NCI-H1694 treated with DMSO at 0.1 percent for 48 hours (cell line): ENCODE measurements at regions not wholly inside any gene's neighbourhood (a gene's known extent, or its start where the extent isn't known, plus 50 kb on each side); places are given as distances from the start of the nearest gene placed in this dataset.

Experiments used
- DNase-seq: peaks from one replicate; lab custom pipeline; 2025; lab: John Stamatoyannopoulos, UW

- no peak for DNase-seq
Observed at GRCh38 chr6:90977513-90977912, 390.6 kb upstream of the MAP3K7 start.

- no peak for DNase-seq
Observed at GRCh38 chr6:90976341-90976740, 389.5 kb upstream of the MAP3K7 start.

DNA sequence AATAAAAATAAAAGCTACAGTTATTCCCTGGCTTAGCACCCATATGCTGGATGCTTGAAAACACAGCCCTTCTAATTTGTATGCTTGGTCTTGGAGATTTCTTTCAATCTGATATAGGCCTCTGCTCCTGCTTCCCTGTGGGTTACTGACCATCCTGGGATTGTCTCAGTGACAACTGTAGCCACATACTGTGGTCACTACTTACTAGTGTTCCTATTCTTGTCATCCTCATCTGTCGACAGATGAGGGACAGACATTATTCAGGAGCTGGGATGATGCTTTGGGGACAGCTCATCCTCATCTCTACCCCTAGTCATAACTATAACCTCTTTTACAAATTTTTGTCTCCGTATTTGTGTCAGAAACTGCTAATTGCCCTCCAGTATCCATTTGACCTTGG is 388.9 kb upstream of the MAP3K7 start:
- DNase-seq: no peak

GRCh38 chr6:90973188-90973587 is 386.3 kb upstream of the MAP3K7 start:
- DNase-seq: no peak

- DNase-seq: no peak
Observed at GRCh38 chr6:90970672-90971071, 383.8 kb upstream of the MAP3K7 start.

DNA sequence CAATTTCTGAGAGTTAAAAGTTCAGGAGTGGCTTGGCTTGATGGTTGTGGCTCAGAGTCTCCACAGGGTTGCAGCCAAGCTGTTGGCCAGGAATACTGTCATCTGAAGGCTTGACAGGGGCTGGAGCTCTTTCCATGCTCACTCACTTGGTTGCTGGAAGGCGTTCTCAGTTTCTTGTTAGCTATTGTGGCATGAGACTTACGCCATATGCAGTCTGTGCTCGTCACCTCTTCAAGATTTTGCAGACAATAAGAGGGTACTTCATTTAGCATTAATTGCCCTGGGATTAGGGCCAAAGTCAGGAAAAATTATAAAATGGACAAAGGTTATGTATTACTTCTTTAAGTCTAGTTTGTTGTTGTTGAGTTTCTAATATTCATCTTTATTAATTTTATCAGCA is 380.6 kb upstream of the MAP3K7 start:
- no peak for DNase-seq

DNA sequence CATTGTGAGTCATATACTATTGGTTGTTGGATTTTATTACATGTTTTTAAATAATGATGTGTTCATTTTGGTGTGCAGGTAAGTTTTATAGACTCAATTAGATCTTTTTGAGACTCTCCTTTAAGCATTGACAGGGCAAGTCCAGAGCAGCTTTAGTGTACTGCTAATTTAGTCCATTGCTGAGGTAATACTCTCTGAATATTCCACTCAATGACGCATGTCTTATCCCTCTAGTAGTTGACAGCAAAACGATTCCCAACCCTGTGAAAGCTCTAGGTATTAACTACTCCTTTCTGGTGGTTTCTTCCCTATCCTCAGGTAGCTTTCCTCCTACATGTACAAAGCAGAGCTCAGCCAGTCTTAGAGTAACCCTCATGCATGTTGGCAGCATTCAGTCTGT is 373.5 kb upstream of the MAP3K7 start:
- DNase-seq: no peak

GRCh38 chr6:90955246-90955645 is 368.4 kb upstream of the MAP3K7 start:
- DNase-seq: no peak

DNA sequence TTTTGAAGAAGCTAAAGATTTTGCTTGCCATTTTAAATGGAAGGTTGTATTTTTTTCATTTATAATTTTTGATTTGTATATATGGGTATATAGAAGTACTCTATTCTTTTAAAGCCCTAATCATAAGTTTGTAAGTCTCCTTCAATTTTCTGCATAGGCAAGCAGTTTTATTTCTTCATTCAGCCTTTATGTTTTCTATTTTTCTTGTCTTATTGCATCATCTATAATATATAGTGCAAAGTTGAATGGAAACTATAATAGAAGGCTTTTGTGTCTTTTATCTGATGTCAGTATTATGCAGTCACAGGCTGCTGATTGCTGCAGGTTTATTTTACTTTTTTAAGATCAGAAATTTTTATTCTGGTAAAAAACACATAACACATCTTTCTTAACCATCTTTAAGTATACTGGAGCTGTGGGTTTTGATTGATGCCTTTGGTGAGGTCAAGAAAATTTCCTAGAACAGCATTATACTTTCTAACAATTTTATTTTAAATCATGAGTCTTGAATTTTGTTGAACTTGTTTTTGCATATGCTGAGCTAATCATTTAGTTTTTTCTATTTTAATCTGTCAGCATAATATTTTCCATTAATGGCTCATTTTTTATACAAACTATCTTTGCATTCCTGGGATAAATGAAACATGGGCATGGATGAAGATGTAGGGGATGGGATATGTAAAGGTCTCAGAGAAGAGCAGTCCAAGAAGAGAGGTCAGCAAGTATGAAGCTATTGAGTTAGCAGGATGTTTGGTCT is 366.7 kb upstream of the MAP3K7 start:
- no peak for DNase-seq

DNA sequence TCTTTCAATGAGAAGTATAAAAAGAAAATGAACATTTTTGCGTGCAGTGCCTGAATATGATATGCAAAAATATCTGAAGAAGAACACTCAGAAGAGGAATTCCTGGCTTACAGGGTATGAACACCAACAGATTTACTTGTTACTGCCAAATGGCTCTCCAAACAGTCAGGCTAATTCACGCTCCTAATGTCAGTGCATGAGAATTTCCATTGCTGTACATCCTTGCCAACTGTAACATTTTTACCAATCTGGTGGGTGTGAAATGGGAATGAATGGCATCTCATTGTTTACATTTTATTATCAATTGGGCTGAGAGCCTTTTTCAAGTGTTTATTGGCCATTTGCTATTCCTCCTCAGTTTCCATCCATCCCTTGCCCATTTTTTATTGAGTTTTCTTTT is 365.3 kb upstream of the MAP3K7 start:
- no peak for DNase-seq

DNA sequence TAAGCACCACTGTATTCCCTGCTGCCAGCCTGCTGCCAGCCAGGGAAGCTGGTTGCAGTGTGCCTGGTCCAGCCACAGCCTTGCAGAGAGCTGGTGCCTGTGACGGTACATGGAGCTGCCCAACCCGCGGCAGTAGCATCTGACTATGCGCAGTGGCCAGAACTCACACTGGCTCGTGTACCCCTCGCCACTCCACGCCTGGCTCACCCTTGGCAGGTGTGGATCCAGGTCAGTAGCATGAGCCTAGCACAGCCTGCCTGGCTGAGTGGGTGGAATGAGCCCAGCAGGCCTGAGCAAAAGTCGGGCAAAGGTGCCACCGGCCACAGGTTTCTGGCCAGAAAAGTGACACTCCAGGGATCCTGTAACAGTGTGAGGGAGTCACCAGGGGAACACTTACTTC is 361.7 kb upstream of the MAP3K7 start:
- DNase-seq: no peak

GRCh38 chr6:90947184-90948064 is 360.6 kb upstream of the MAP3K7 start:
- no peak for DNase-seq

GRCh38 chr6:90941885-90942284 is 355.0 kb upstream of the MAP3K7 start:
- no peak for DNase-seq

GRCh38 chr6:90940812-90941481 is 354.1 kb upstream of the MAP3K7 start:
- DNase-seq: peak; percentile 55

DNA sequence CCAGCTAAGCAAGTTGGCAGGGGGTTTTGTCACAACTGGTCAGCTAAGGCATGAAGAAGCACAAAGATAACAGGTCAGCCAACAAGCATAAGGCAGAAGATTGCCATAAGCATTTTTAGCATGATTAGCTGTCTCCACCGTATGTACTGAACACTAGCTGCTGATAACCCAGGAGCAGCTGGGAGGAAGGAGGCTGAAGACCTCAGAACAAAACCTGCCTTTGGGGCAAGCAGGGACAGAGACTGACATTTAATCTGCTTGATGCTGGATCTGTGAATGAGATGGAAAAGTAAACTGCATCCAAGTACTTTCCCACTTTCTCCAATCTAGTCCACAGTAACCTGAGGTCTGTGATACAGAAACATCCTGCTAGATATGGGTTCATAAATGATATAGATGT is 353.0 kb upstream of the MAP3K7 start:
- DNase-seq: no peak

DNA sequence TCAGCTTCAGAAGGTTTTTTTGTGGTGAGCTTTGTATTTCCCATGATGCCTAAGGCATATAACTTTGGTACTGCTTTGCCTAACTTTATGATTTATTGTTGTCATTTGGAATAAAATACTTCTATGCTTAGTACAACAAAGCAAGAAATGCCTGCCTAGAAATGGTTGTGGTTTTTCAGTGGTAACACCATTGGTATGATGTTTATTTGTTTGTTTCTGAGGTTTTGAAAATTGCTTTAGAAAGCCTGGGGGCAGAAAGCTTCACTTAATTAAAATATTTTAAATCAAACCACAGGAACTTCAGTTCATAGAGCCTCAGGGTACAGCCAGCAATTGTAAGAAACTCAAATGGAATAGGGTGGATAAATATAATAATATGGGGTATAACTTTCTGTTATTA is 351.2 kb upstream of the MAP3K7 start:
- DNase-seq: no peak

DNA sequence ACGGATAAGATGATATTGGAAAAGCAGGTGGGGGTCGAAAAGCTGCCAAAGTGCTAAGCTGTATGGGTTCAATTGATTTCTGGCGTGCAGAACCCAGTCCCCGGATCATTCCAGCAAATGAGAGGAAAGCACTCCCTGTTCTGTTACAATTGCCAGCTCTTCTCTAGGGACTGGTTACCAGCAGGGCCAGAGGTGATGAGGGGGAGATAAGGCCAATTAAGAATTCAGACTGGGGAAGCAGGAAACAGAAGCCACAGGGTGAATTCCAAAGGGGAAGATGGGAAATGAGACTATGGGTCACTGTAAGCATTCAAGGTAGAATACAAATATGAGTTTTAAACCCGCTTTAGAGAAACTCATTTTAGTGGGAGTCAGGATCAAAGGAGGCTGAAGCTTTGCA is 349.4 kb upstream of the MAP3K7 start:
- DNase-seq: no peak

DNA sequence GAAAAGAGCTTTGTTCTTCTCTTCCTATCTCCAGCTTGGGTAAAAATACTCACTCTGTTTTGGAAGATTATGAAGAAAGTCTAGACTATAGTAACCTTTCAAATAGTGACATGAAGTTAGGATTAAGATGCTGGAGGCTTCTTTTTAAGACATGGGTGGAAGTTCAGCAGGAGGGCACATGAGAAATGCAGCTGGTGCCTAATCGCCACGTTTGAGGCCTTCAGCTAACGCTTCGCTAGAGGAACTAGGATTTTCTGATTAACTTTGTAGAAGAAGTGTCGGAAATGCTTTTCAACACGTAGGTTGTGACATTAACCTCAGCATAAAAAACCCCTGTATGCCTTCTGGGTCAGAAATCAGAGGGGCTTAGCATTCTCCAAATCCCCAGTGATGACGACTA is 348.1 kb upstream of the MAP3K7 start:
- no peak for DNase-seq

DNA sequence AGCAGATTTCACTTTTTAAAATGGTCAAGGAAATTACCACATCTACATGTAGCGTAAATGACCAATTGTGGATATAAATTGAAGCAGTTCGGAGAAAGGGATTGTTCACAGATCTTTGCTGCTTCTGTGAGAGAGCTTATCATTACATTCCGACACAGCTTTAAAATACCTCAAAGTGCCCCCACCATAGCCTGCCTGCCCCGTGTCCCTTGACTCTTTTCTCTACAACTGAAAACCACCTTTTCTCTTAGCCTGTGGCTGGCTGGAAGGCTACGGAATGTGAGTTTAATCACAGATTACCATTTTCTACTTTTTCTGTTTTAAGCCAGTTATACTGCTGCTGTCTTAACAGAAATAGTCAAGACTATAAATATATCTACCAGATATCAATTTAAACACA is 347.2 kb upstream of the MAP3K7 start:
- DNase-seq: no peak

GRCh38 chr6:90932351-90932750 is 345.5 kb upstream of the MAP3K7 start:
- DNase-seq: no peak

- no peak for DNase-seq
Observed at GRCh38 chr6:90928051-90928450, 341.2 kb upstream of the MAP3K7 start.

GRCh38 chr6:90925726-90926125 is 338.9 kb upstream of the MAP3K7 start:
- DNase-seq: no peak

DNA sequence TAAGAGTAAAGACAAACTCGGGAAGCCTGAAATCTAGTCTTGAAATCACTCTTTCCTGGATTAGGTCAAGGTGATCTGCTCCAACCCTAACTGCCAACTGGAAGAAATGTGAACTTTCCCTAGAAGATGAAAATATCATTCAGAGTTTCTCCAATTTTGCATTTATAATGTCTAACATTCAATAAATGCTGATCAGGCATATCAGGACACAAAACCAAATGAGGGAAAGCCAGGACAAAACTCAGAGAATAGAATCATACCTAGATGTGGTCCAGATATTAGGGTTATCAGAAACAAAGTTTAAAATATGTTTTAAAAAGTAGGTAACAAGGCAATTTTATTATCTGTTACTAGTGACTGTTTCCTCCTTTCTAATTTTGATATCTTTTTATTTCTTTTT is 335.5 kb upstream of the MAP3K7 start:
- no peak for DNase-seq
